ENCODE measurements at regions not wholly inside any gene's neighbourhood (a gene's known extent, or its start where the extent isn't known, plus 50 kb on each side); places are given as distances from the start of the nearest gene placed in this dataset.

GRCh38 chr10:118867768-118868167 lies 113.0 kb upstream of the CACUL1 start:
- TF ChIP-seq CTCF (conservative IDR thresholded peaks at IDR 0.05 in 1 of 2, IDR thresholded peaks at IDR 0.05 in 1 of 2; ENCODE audit: extremely low read depth in 1 of 2, insufficient read depth in 1 of 2, low read depth in 1 of 2, low read length in 2 of 2) = no peak
- TF ChIP-seq EZH2 (IDR thresholded peaks at IDR 0.05; ENCODE audit: borderline replicate concordance, low read length) = no peak
